ENCODE measurements at regions not wholly inside any gene's neighbourhood (a gene's known extent, or its start where the extent isn't known, plus 50 kb on each side); places are given as distances from the start of the nearest gene placed in this dataset.

- no peak for DNase-seq (ENCODE audit: low spot score)
Observed at GRCh38 chr5:6920628-6921256, 207.5 kb downstream of the TENT4A start.

- no peak for DNase-seq (ENCODE audit: low spot score)
Observed at GRCh38 chr5:6926491-6927038, 213.3 kb downstream of the TENT4A start.

- no peak for DNase-seq (ENCODE audit: low spot score)
Observed at GRCh38 chr5:6936031-6936430, 222.8 kb downstream of the TENT4A start.

GRCh38 chr5:6937677-6938076, 224.4 kb downstream of the TENT4A start:
- no peak for DNase-seq (ENCODE audit: low spot score)

GRCh38 chr5:6941631-6942030, 228.4 kb downstream of the TENT4A start:
- DNase-seq (ENCODE audit: low spot score), result no peak

GRCh38 chr5:6943197-6944112, 230.2 kb downstream of the TENT4A start:
- peak; percentile 23 for DNase-seq (ENCODE audit: low spot score)

GRCh38 chr5:6948562-6948961, 235.3 kb downstream of the TENT4A start:
- DNase-seq (ENCODE audit: low spot score), result no peak

- no peak for DNase-seq (ENCODE audit: low spot score)
Observed at GRCh38 chr5:6949230-6949629, 236.0 kb downstream of the TENT4A start.

- DNase-seq (ENCODE audit: low spot score), result peak; percentile 39
Observed at GRCh38 chr5:6950250-6950649, 237.0 kb downstream of the TENT4A start.

GRCh38 chr5:6950860-6951259, 237.6 kb downstream of the TENT4A start:
- no peak for DNase-seq (ENCODE audit: low spot score)

- no peak for DNase-seq (ENCODE audit: low spot score)
Observed at GRCh38 chr5:6961123-6961522, 247.9 kb downstream of the TENT4A start.

GRCh38 chr5:6961837-6962635, 248.8 kb downstream of the TENT4A start:
- peak; percentile 59 for DNase-seq (ENCODE audit: low spot score)

GRCh38 chr5:6976971-6977370, 263.7 kb downstream of the TENT4A start:
- no peak for DNase-seq (ENCODE audit: low spot score)

GRCh38 chr5:6979061-6979460, 265.8 kb downstream of the TENT4A start:
- no peak for DNase-seq (ENCODE audit: low spot score)

GRCh38 chr5:6989230-6989629, 276.0 kb downstream of the TENT4A start:
- DNase-seq (ENCODE audit: low spot score), result no peak

- no peak for DNase-seq (ENCODE audit: low spot score)
Observed at GRCh38 chr5:6994097-6994496, 280.9 kb downstream of the TENT4A start.

- no peak for DNase-seq (ENCODE audit: low spot score)
Observed at GRCh38 chr5:6995115-6995514, 281.9 kb downstream of the TENT4A start.

GRCh38 chr5:7000310-7000709, 287.1 kb downstream of the TENT4A start:
- DNase-seq (ENCODE audit: low spot score), result no peak

- no peak for DNase-seq (ENCODE audit: low spot score)
Observed at GRCh38 chr5:7010591-7010990, 297.4 kb downstream of the TENT4A start.

GRCh38 chr5:7012057-7012456, 298.8 kb downstream of the TENT4A start:
- no peak for DNase-seq (ENCODE audit: low spot score)

GRCh38 chr5:7014611-7015010, 301.4 kb downstream of the TENT4A start:
- DNase-seq (ENCODE audit: low spot score), result no peak

GRCh38 chr5:7015586-7016256, 302.5 kb downstream of the TENT4A start:
- no peak for DNase-seq (ENCODE audit: low spot score)
